ENCODE measurements at regions not wholly inside any gene's neighbourhood (a gene's known extent, or its start where the extent isn't known, plus 50 kb on each side); places are given as distances from the start of the nearest gene placed in this dataset.

GRCh38 chr6:63049216-63049615 lies 162.1 kb upstream of the FKBP1C start:
- TF ChIP-seq CTCF (IDR thresholded peaks at IDR 0.05; ENCODE audit: control extremely low read depth in 1 of 3, insufficient read depth in 1 of 3, low read depth in 1 of 3, low read length in 3 of 3) (no peak), TAF1 (IDR thresholded peaks at IDR 0.05; ENCODE audit: low read depth, low read length) (no peak), USF2 (IDR thresholded peaks at IDR 0.05; ENCODE audit: low read length) (no peak), ATF3 (IDR thresholded peaks at IDR 0.05; ENCODE audit: insufficient read depth, low read depth, low read length) (no peak), TEAD4 (IDR thresholded peaks at IDR 0.05; ENCODE audit: low read depth, low read length) (no peak; the same call in 1 of the 2 replicates), JUN (IDR thresholded peaks at IDR 0.05; ENCODE audit: low read depth, low read length) (no peak), RAD21 (IDR thresholded peaks at IDR 0.05 in 1 of 2, conservative IDR thresholded peaks at IDR 0.05 in 1 of 2; ENCODE audit: low read depth in 2 of 2, low read length in 2 of 2) (no peak), HDAC6 (IDR thresholded peaks at IDR 0.05; ENCODE audit: low read depth, low read length) (no peak), CHD2 (IDR thresholded peaks at IDR 0.05; ENCODE audit: low read length) (no peak)
